ENCODE measurements at regions not wholly inside any gene's neighbourhood (a gene's known extent, or its start where the extent isn't known, plus 50 kb on each side); places are given as distances from the start of the nearest gene placed in this dataset.

GRCh38 chr1:4024811-4025210, 124.7 kb upstream of the C1orf174 start:
- TF ChIP-seq ZBTB33 (IDR thresholded peaks at IDR 0.05): no peak
- TF ChIP-seq CTCF (IDR thresholded peaks at IDR 0.05; ENCODE audit: low read depth, low read length, missing input control): no peak
- no peak for TF ChIP-seq SP1 (IDR thresholded peaks at IDR 0.05)
- TF ChIP-seq GABPA (IDR thresholded peaks at IDR 0.05 in 1 of 2, conservative IDR thresholded peaks at IDR 0.05 in 1 of 2): no peak
- no peak for TF ChIP-seq YY1 (IDR thresholded peaks at IDR 0.05)
- no peak for TF ChIP-seq HNF4G (IDR thresholded peaks at IDR 0.05)
- no peak for TF ChIP-seq TAF1 (conservative IDR thresholded peaks at IDR 0.05)
- TF ChIP-seq FOXA1 (IDR thresholded peaks at IDR 0.05): no peak
- no peak for TF ChIP-seq NR2F2 (IDR thresholded peaks at IDR 0.05)
- TF ChIP-seq REST (IDR thresholded peaks at IDR 0.05): no peak
- TF ChIP-seq RAD21 (IDR thresholded peaks at IDR 0.05): no peak
- no peak for TF ChIP-seq RXRA (IDR thresholded peaks at IDR 0.05)
